ENCODE measurements at regions not wholly inside any gene's neighbourhood (a gene's known extent, or its start where the extent isn't known, plus 50 kb on each side); places are given as distances from the start of the nearest gene placed in this dataset.

DNA sequence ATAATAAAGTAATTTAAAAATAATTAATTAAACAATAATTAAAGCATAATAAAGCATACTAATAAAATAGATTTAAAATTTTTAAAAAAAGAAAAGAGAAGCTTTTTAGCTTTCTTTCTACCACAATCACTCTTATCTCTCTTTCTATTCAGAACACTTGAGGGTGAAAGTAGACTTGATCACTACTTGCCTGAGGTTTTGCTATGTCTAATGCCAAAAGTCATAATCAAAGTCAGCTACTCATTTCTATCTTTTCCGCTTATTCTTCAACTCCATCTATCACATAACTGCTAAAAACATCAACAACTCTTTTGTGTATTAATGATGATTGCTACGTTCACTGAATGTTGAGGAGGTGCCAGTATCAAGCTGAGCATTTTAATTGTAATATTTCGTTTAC lies 202.0 kb upstream of the KRR1 start:
- no peaks in the 10 kb centered on the region for H4K20me1 ChIP-seq (replicated peaks; ENCODE audit: insufficient read depth)
- peaks cover 4% of the 10 kb centered on the region for H3K27me3 Mint-ChIP-seq (ENCODE audit: insufficient read depth, low read depth, poor library complexity)
- TF ChIP-seq ZNF331 (CRISPR knock-in tag; IDR thresholded peaks at IDR 0.05; ENCODE audit: low read depth) (no peak), CREB1 (CRISPR knock-in tag; IDR thresholded peaks at IDR 0.05; ENCODE audit: low read depth) (no peak), NANOG (IDR thresholded peaks at IDR 0.05; ENCODE audit: borderline replicate concordance) (no peak), EZH2phosphoT487 (IDR thresholded peaks at IDR 0.05; ENCODE audit: unreplicated experiment) (no peak)
- H3K27ac ChIP-seq (ENCODE audit: low read depth) = no peak overlapping the region
- no peak overlapping the region for H2AFZ ChIP-seq
- H3F3A ChIP-seq (replicated peaks; ENCODE audit: low read depth) = no peaks in the 10 kb centered on the region
- ATAC-seq (no peak), DNase-seq (ENCODE audit: low spot score) (no peak)
- no peaks in the 10 kb centered on the region for H3K9me3 Mint-ChIP-seq
- no peak overlapping the region for H3K4me3 ChIP-seq
- no peak overlapping the region for H3K4me2 ChIP-seq
- H3K27me3 ChIP-seq (ENCODE audit: insufficient read depth) = no peaks in the 10 kb centered on the region
- peaks cover 33% of the 10 kb centered on the region for H3K4me1 ChIP-seq (ENCODE audit: insufficient read depth)
- no peaks in the 10 kb centered on the region for H3K36me3 ChIP-seq (ENCODE audit: insufficient read depth)
- no peaks in the 10 kb centered on the region for H3K9me2 ChIP-seq (ENCODE audit: insufficient read depth)
- no peak overlapping the region for H3K27ac Mint-ChIP-seq
- no peaks in the 10 kb centered on the region for H3K79me2 ChIP-seq (replicated peaks; ENCODE audit: insufficient read depth)
- H3K36me3 Mint-ChIP-seq (ENCODE audit: low read depth) = no peaks in the 10 kb centered on the region
- peaks cover 37% of the 10 kb centered on the region for H3K4me1 Mint-ChIP-seq
- H3K4me3 Mint-ChIP-seq = no peak overlapping the region

- H3K27me3 ChIP-seq (ENCODE audit: insufficient read depth) = no peaks in the 10 kb centered on the region
- no peak overlapping the region for H3K4me3 Mint-ChIP-seq
- H3K4me2 ChIP-seq = no peak overlapping the region
- H3K4me3 ChIP-seq = no peak overlapping the region
- no peaks in the 10 kb centered on the region for H3K36me3 Mint-ChIP-seq (ENCODE audit: low read depth)
- no peaks in the 10 kb centered on the region for H3K9me3 Mint-ChIP-seq
- H3K27ac Mint-ChIP-seq = no peak overlapping the region
- H3K4me1 Mint-ChIP-seq = peaks cover 39% of the 10 kb centered on the region
- peaks cover 33% of the 10 kb centered on the region for H3K4me1 ChIP-seq (ENCODE audit: insufficient read depth)
- peaks cover 4% of the 10 kb centered on the region for H3K27me3 Mint-ChIP-seq (ENCODE audit: insufficient read depth, low read depth, poor library complexity)
- DNase-seq (ENCODE audit: low spot score) (no peak), ATAC-seq (no peak)
- no peak overlapping the region for H3K27ac ChIP-seq (ENCODE audit: low read depth)
- H3K9me2 ChIP-seq (ENCODE audit: insufficient read depth) = peaks cover 3% of the 10 kb centered on the region; the same call in 1 of the 2 replicates
- no peaks in the 10 kb centered on the region for H3K36me3 ChIP-seq (ENCODE audit: insufficient read depth)
- no peaks in the 10 kb centered on the region for H3F3A ChIP-seq (replicated peaks; ENCODE audit: low read depth)
- H3K79me2 ChIP-seq (replicated peaks; ENCODE audit: insufficient read depth) = no peaks in the 10 kb centered on the region
- no peak overlapping the region for H2AFZ ChIP-seq
- no peaks in the 10 kb centered on the region for H4K20me1 ChIP-seq (replicated peaks; ENCODE audit: insufficient read depth)
- TF ChIP-seq EZH2phosphoT487 (IDR thresholded peaks at IDR 0.05; ENCODE audit: unreplicated experiment) (no peak), NANOG (IDR thresholded peaks at IDR 0.05; ENCODE audit: borderline replicate concordance) (no peak), ZNF462 (CRISPR knock-in tag; IDR thresholded peaks at IDR 0.05) (no peak), EZH2 (IDR thresholded peaks at IDR 0.05; ENCODE audit: low read depth, unreplicated experiment) (no peak), ZNF331 (CRISPR knock-in tag; IDR thresholded peaks at IDR 0.05; ENCODE audit: low read depth) (no peak), JUNB (IDR thresholded peaks at IDR 0.05; ENCODE audit: unreplicated experiment) (no peak), STAT1 (IDR thresholded peaks at IDR 0.05; ENCODE audit: unreplicated experiment) (no peak), ETS1 (IDR thresholded peaks at IDR 0.05) (no peak), CREB1 (CRISPR knock-in tag; IDR thresholded peaks at IDR 0.05; ENCODE audit: low read depth) (no peak), ZNF114 (CRISPR knock-in tag; IDR thresholded peaks at IDR 0.05) (no peak)
- TF ChIP-seq, protein P1, sequence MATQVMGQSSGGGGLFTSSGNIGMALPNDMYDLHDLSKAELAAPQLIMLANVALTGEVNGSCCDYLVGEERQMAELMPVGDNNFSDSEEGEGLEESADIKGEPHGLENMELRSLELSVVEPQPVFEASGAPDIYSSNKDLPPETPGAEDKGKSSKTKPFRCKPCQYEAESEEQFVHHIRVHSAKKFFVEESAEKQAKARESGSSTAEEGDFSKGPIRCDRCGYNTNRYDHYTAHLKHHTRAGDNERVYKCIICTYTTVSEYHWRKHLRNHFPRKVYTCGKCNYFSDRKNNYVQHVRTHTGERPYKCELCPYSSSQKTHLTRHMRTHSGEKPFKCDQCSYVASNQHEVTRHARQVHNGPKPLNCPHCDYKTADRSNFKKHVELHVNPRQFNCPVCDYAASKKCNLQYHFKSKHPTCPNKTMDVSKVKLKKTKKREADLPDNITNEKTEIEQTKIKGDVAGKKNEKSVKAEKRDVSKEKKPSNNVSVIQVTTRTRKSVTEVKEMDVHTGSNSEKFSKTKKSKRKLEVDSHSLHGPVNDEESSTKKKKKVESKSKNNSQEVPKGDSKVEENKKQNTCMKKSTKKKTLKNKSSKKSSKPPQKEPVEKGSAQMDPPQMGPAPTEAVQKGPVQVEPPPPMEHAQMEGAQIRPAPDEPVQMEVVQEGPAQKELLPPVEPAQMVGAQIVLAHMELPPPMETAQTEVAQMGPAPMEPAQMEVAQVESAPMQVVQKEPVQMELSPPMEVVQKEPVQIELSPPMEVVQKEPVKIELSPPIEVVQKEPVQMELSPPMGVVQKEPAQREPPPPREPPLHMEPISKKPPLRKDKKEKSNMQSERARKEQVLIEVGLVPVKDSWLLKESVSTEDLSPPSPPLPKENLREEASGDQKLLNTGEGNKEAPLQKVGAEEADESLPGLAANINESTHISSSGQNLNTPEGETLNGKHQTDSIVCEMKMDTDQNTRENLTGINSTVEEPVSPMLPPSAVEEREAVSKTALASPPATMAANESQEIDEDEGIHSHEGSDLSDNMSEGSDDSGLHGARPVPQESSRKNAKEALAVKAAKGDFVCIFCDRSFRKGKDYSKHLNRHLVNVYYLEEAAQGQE (IDR thresholded peaks at IDR 0.05; ENCODE audit: unreplicated experiment) = no peak
Observed at GRCh38 chr12:75712223-75712622, 200.8 kb upstream of the KRR1 start.

All from GM23338 (cell line).